ENCODE measurements at regions not wholly inside any gene's neighbourhood (a gene's known extent, or its start where the extent isn't known, plus 50 kb on each side); places are given as distances from the start of the nearest gene placed in this dataset.

DNA sequence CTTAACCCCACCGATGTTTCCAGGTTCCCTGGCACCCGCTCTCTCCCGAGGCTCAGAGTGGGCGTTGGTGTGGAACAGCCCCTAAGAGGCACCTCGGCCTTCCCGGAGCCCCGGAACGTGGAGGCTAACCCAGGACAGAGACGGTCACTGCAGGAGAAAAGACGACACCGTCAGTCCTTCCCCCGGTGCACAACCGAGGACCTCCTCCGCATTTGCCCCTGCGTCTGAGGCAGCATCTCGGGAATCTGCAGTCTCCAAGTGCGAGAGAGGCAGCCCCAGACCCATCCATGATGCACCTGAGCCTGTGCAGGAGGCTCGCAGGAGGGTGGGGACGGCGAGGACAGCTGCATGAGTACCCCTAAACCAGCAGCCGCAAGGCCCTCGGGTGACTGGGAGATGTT is 204.9 kb upstream of the SALL3 start:
- Histone ChIP-seq H4K20me1 (ENCODE audit: insufficient read depth, low read length) (no peaks in the 10 kb centered on the region), H3K4me2 (ENCODE audit: low read depth, low read length) (no peak overlapping the region), H3K4me1 (ENCODE audit: insufficient read depth, low read length) (no peaks in the 10 kb centered on the region), H3K36me3 (replicated peaks in 1 of 2; ENCODE audit: control insufficient read depth in 1 of 2, insufficient read depth in 2 of 2, low read length in 2 of 2) (no peaks in the 10 kb centered on the region), H3K27me3 (ENCODE audit: control insufficient read depth in 1 of 2, insufficient read depth in 2 of 2, low read length in 2 of 2) (peaks cover 3 to 26% of the 10 kb centered on the region in 2 experiments), H2AFZ (ENCODE audit: low read length) (no peak overlapping the region), H3K4me3 (replicated peaks in 1 of 3; ENCODE audit: insufficient read depth in 1 of 3, low read depth in 2 of 3, low read length in 3 of 3) (no peak overlapping the region), H3K27ac (ENCODE audit: extremely low read length, insufficient read depth, low read length) (no peak overlapping the region), H3K79me2 (ENCODE audit: insufficient read depth, low read length) (no peaks in the 10 kb centered on the region), H3K9me3 (ENCODE audit: low read length) (no peaks in the 10 kb centered on the region), H3K9ac (ENCODE audit: insufficient read depth, low read depth, low read length) (no peak overlapping the region)
- in situ Hi-C loops (cut with HindIII; ENCODE audit: extremely low pct_ligation_motif_present, low pct_unique_long_range_greater_than_20kb) (no loop called here), intact Hi-C loops (cut with micrococcal nuclease; ENCODE audit: unreplicated experiment) (no loop called here)
- ATAC-seq (no peak), FAIRE-seq (no peak), DNase-seq (ENCODE audit: low spot score) (no peak)
- TF ChIP-seq ZNF841 (CRISPR knock-in tag; IDR thresholded peaks at IDR 0.05; ENCODE audit: borderline replicate concordance): no peak
- no peak for TF ChIP-seq MATR3 (CRISPR knock-in tag; IDR thresholded peaks at IDR 0.05)
- no peak for TF ChIP-seq KLF16 (CRISPR knock-in tag; IDR thresholded peaks at IDR 0.05)
- no peak for TF ChIP-seq ZNF225 (CRISPR knock-in tag; IDR thresholded peaks at IDR 0.05)
- TF ChIP-seq ZKSCAN8 (CRISPR knock-in tag; IDR thresholded peaks at IDR 0.05; ENCODE audit: borderline replicate concordance): no peak
- ChIA-PET CTCF (ENCODE audit: low intra/inter-chr PET ratio, low total read pairs) (no interaction called here), POLR2A (no interaction called here)
- BruUV-seq (replicated peaks): no TSS peak
- WGBS (ENCODE audit: low lambda C conversion rate): 38% methylated on average over 11 of the region's 22 CpGs

DNA sequence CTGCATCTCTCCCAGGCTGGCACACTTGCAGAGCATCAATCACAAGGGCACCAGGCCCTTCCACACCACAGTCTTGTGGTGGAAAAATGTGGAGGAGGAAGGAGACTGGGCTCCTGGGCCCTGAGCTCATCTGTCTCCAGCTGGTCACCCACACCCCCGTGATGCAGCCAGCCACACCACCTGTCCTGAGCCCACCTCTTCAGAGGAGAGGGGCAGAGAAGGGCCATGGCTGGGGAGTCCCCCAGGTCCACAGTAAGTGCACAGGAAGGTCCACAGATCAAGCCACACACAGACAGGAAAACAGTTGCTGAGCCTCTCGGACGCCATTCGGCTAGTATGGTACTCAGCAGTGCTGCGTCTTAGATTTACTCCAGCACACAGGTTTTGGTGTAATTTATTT is 203.5 kb upstream of the SALL3 start:
- DNase-seq (ENCODE audit: low spot score) (no peak), ATAC-seq (no peak), FAIRE-seq (no peak)
- Histone ChIP-seq H2AFZ (ENCODE audit: low read length) (no peak overlapping the region), H3K27me3 (ENCODE audit: control insufficient read depth in 1 of 2, insufficient read depth in 2 of 2, low read length in 2 of 2) (peaks cover 3 to 21% of the 10 kb centered on the region in 2 experiments; a peak in 4 of 5 replicates), H3K36me3 (replicated peaks in 1 of 2; ENCODE audit: control insufficient read depth in 1 of 2, insufficient read depth in 2 of 2, low read length in 2 of 2) (no peaks in the 10 kb centered on the region), H3K27ac (ENCODE audit: extremely low read length, insufficient read depth, low read length) (no peak overlapping the region), H4K20me1 (ENCODE audit: insufficient read depth, low read length) (no peaks in the 10 kb centered on the region), H3K4me3 (replicated peaks in 1 of 3; ENCODE audit: insufficient read depth in 1 of 3, low read depth in 2 of 3, low read length in 3 of 3) (no peak overlapping the region), H3K9me3 (ENCODE audit: low read length) (no peaks in the 10 kb centered on the region), H3K79me2 (ENCODE audit: insufficient read depth, low read length) (no peaks in the 10 kb centered on the region), H3K4me1 (ENCODE audit: insufficient read depth, low read length) (no peaks in the 10 kb centered on the region), H3K4me2 (ENCODE audit: low read depth, low read length) (no peak overlapping the region), H3K9ac (ENCODE audit: insufficient read depth, low read depth, low read length) (no peak overlapping the region)
- WGBS (ENCODE audit: low lambda C conversion rate): 30% methylated on average over 4 of the region's 5 CpGs
- intact Hi-C loops (cut with micrococcal nuclease; ENCODE audit: unreplicated experiment): no loop called here
- CTCF ChIA-PET (ENCODE audit: low intra/inter-chr PET ratio, low total read pairs): no interaction called here
- TF ChIP-seq CHD4 (IDR thresholded peaks at IDR 0.05; ENCODE audit: borderline replicate concordance, low read length): no peak
- TF ChIP-seq ZNF343 (CRISPR knock-in tag; IDR thresholded peaks at IDR 0.05): no peak
- POLR2A ChIA-PET: no interaction called here
- in situ Hi-C loops (cut with HindIII; ENCODE audit: extremely low pct_ligation_motif_present, low pct_unique_long_range_greater_than_20kb): no loop called here
- BruUV-seq (replicated peaks): no TSS peak

All from HepG2 (cell line).